Ishikawa (cell line): ENCODE measurements at regions not wholly inside any gene's neighbourhood (a gene's known extent, or its start where the extent isn't known, plus 50 kb on each side); places are given as distances from the start of the nearest gene placed in this dataset.

ENCODE experiments used
- EP300 ChIP-seq: IDR thresholded peaks from 2 replicates; pipeline ENCODE4 v1.6.1; 2012; ENCODE audit warnings: borderline replicate concordance
- FOXM1 ChIP-seq: IDR thresholded peaks from 2 replicates; pipeline ENCODE4 v1.6.1; 2012; ENCODE audit warnings: low read depth, borderline replicate concordance
- RAD21 ChIP-seq: IDR thresholded peaks from 2 replicates; pipeline ENCODE4 v1.6.1; 2012; ENCODE audit warnings: low read depth
- TAF1 ChIP-seq: IDR thresholded peaks from 2 replicates; pipeline ENCODE4 v1.6.1; 2012; ENCODE audit warnings: low read depth, mild to moderate bottlenecking
- USF1 ChIP-seq: IDR thresholded peaks from 2 replicates; pipeline ENCODE4 v1.6.1; 2012

GRCh38 chr1:101124405-101124804 is 98.8 kb upstream of the DPH5 start:
- TF ChIP-seq USF1, result no peak
- TF ChIP-seq FOXM1, result no peak
- TF ChIP-seq EP300, result no peak
- no peak for TF ChIP-seq RAD21
- no peak for TF ChIP-seq TAF1
